Upper lobe of left lung (tissue), 6 donors: ENCODE measurements at regions not wholly inside any gene's neighbourhood (a gene's known extent, or its start where the extent isn't known, plus 50 kb on each side); places are given as distances from the start of the nearest gene placed in this dataset.
"Not testable (repeated sequence)": the region's sequence is repeated elsewhere in the genome, so short reads cannot be mapped to it uniquely, and the experiment has no call there.

Experiments used
- ATAC-seq, 2 donors: fragments of 200-7000 bp; cut with Tn5 transposase; one replicate each; pipeline ENCODE4 v1.9.1; 2022; ENCODE audit warnings: mild to moderate bottlenecking in 2 of 2, moderate library complexity in 2 of 2; ENCODE audit not compliant: low FRiP score in 2 of 2
- DNase-seq, 2 donors: peaks; one replicate each; pipeline ENCODE4 v3.0.0-alpha.2; 2019 to 2020
- H3K27ac ChIP-seq, 4 donors: fragments of 200-600 bp; sonication (generic); one replicate each; pipeline ENCODE4 v1.5.1; 2016 to 2019
- H3K27me3 ChIP-seq, 4 donors: fragments of 200-600 bp; sonication (generic); one replicate each; pipeline ENCODE4 v1.5.1; 2017 to 2019
- H3K36me3 ChIP-seq, 4 donors: fragments of 200-600 bp; sonication (generic); one replicate each; pipeline ENCODE4 v1.5.1; 2016 to 2019
- H3K4me1 ChIP-seq, 4 donors: fragments of 200-600 bp; sonication (generic); one replicate each; pipeline ENCODE4 v1.5.1; 2018 to 2019
- H3K4me3 ChIP-seq, 4 donors: fragments of 200-600 bp; sonication (generic); one replicate each; pipeline ENCODE4 v1.5.1; 2017 to 2019; ENCODE audit warnings: mild to moderate bottlenecking in 2 of 4, moderate library complexity in 1 of 4
- H3K9me3 ChIP-seq, 4 donors: fragments of 200-600 bp; sonication (generic); one replicate each; pipeline ENCODE4 v1.5.1; 2018 to 2019
- EP300 ChIP-seq, 4 donors: sonication (generic); formaldehyde crosslinking; IDR thresholded peaks; one replicate each; pipeline ENCODE4 v1.5.1; 2017; ENCODE audit warnings: antibody characterized with exemption in 4 of 4, control low read depth in 2 of 4
- POLR2A ChIP-seq, 4 donors: fragments of 450-650 bp; IDR thresholded peaks; one replicate each; pipeline ENCODE4 v1.5.1; 2016 to 2017; ENCODE audit warnings: antibody characterized with exemption in 4 of 4, mild to moderate bottlenecking in 2 of 4
- POLR2AphosphoS5 ChIP-seq, 2 donors: sonication (generic); formaldehyde crosslinking; IDR thresholded peaks; one replicate each; pipeline ENCODE4 v1.5.1; 2017; ENCODE audit warnings: antibody characterized with exemption in 2 of 2
- WGBS, 2 donors: methylation state at CpG; one replicate each; pipeline ENCODE4 v1.1.5; 2017 to 2018; 5-methylcytosine and 5-hydroxymethylcytosine counted together
- TF ChIP-seq, protein P1 (sequence below), 6 experiments: fragments of 450-650 bp in 4 of 6; fragments of 200-600 bp in 2 of 6; sonication (generic) in 2 of 6; IDR thresholded peaks; one replicate each; pipeline ENCODE4 v1.5.1; 2016 to 2019; ENCODE audit warnings: antibody characterized with exemption in 6 of 6
- donor health status: DM: no; HTN: no; CAD: no; lungs with moderate emphysema.
- donor health status: DM: no; HTN: yes; CAD: no; lungs with severe emphysema.

- not testable (repeated sequence) for H3K36me3 ChIP-seq, H3K4me1 ChIP-seq, DNase-seq, H3K27me3 ChIP-seq, ATAC-seq, H3K4me3 ChIP-seq, H3K9me3 ChIP-seq, H3K27ac ChIP-seq
These were observed 72.4 kb downstream of the HNRNPD start for GRCh38 chr4:82301390-82301789.

DNA sequence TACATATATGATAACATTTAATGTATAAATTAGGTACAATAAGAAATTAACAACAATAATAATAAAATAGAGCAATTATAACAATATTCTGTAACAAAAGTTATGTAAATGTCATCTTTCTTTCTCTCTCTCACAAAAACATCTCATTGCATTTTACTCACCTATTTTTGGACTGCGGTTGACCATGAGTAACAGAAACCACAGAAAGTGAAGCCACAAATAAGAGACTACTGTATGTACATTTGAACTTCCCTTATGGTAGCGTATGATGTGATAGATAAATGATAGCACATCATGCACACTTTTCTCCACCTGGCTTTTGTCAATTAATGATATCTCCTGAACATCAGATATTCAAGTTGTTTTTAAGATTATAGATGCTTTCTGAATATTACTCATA, 80.5 kb downstream of the HNRNPD start:
- Histone ChIP-seq H3K9me3 (no peaks in the 10 kb centered on the region), H3K4me3 (no peak overlapping the region), H3K36me3 (no peaks in the 10 kb centered on the region), H3K27ac (no peak overlapping the region), H3K4me1 (no peaks in the 10 kb centered on the region), H3K27me3 (no peaks in the 10 kb centered on the region)
- WGBS, 2 donors = 65 to 69% methylated on average over 2 of the region's 2 CpGs
- ATAC-seq = no peak
- DNase-seq = no peak
- TF ChIP-seq POLR2A (IDR thresholded peaks at IDR 0.05) = no peak
- TF ChIP-seq EP300 (IDR thresholded peaks at IDR 0.05) = no peak
- TF ChIP-seq POLR2AphosphoS5 (IDR thresholded peaks at IDR 0.05) = no peak
- TF ChIP-seq, protein P1, sequence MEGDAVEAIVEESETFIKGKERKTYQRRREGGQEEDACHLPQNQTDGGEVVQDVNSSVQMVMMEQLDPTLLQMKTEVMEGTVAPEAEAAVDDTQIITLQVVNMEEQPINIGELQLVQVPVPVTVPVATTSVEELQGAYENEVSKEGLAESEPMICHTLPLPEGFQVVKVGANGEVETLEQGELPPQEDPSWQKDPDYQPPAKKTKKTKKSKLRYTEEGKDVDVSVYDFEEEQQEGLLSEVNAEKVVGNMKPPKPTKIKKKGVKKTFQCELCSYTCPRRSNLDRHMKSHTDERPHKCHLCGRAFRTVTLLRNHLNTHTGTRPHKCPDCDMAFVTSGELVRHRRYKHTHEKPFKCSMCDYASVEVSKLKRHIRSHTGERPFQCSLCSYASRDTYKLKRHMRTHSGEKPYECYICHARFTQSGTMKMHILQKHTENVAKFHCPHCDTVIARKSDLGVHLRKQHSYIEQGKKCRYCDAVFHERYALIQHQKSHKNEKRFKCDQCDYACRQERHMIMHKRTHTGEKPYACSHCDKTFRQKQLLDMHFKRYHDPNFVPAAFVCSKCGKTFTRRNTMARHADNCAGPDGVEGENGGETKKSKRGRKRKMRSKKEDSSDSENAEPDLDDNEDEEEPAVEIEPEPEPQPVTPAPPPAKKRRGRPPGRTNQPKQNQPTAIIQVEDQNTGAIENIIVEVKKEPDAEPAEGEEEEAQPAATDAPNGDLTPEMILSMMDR (IDR thresholded peaks at IDR 0.05) = no peak

- Histone ChIP-seq H3K9me3 (no peaks in the 10 kb centered on the region), H3K4me1 (peaks cover 0 to 12% (median 6%) of the 10 kb centered on the region in 4 donors), H3K4me3 (no peak overlapping the region), H3K27ac (no peak overlapping the region), H3K36me3 (no peaks in the 10 kb centered on the region), H3K27me3 (no peaks in the 10 kb centered on the region)
- ATAC-seq (no peak), DNase-seq (no peak)
- 67 to 71% methylated on average over 5 of the region's 5 CpGs for WGBS, 2 donors
- TF ChIP-seq POLR2AphosphoS5 (IDR thresholded peaks at IDR 0.05) (no peak), EP300 (IDR thresholded peaks at IDR 0.05) (no peak), POLR2A (IDR thresholded peaks at IDR 0.05) (no peak)
- TF ChIP-seq, protein P1 (IDR thresholded peaks at IDR 0.05) = no peak
These were observed 86.1 kb downstream of the HNRNPD start for GRCh38 chr4:82287720-82288119.

GRCh38 chr4:82284858-82285805, 88.7 kb downstream of the HNRNPD start:
- Histone ChIP-seq H3K36me3 (no peaks in the 10 kb centered on the region), H3K4me3 (peak overlapping the region; percentile 18 to 56 (median 45)), H3K9me3 (no peaks in the 10 kb centered on the region), H3K27ac (peak overlapping the region; percentile 77 to 81 (median 80)), H3K4me1 (peaks cover 0 to 12% (median 6%) of the 10 kb centered on the region in 4 donors), H3K27me3 (no peaks in the 10 kb centered on the region)
- WGBS, 2 donors = 6 to 11% methylated on average over 15 to 29 of the region's 61 CpGs
- peak in 1 of 2 donors; percentile 49 for TF ChIP-seq POLR2AphosphoS5 (IDR thresholded peaks at IDR 0.05)
- no peak for TF ChIP-seq POLR2A (IDR thresholded peaks at IDR 0.05)
- no peak for TF ChIP-seq EP300 (IDR thresholded peaks at IDR 0.05)
- TF ChIP-seq, protein P1 (IDR thresholded peaks at IDR 0.05) = peak; percentile 70 to 97 (median 80)
- DNase-seq (peak; percentile 100), ATAC-seq (peak; percentile 98 to 100)

GRCh38 chr4:82284475-82284857, 89.3 kb downstream of the HNRNPD start:
- Histone ChIP-seq H3K9me3 (no peaks in the 10 kb centered on the region), H3K27me3 (no peaks in the 10 kb centered on the region), H3K27ac (peak overlapping the region; percentile 74 to 81 (median 78)), H3K36me3 (no peaks in the 10 kb centered on the region), H3K4me3 (peak overlapping the region in 3 of 4 donors; percentile 42 to 56 (median 48)), H3K4me1 (peaks cover 0 to 12% (median 6%) of the 10 kb centered on the region in 4 donors)
- WGBS, 2 donors = 2 to 11% methylated on average over 9 of the region's 9 CpGs
- peak in 1 of 2 donors; percentile 33 for DNase-seq
- TF ChIP-seq, protein P1 (IDR thresholded peaks at IDR 0.05) = peak in 1 of 6 experiments; percentile 23
- TF ChIP-seq EP300 (IDR thresholded peaks at IDR 0.05) = no peak
- peak in 1 of 2 donors; percentile 1 for ATAC-seq
